NCI-H345 treated with DMSO at 0.1 percent for 48 hours (cell line): ENCODE measurements at regions not wholly inside any gene's neighbourhood (a gene's known extent, or its start where the extent isn't known, plus 50 kb on each side); places are given as distances from the start of the nearest gene placed in this dataset.
"Not testable (repeated sequence)": the region's sequence is repeated elsewhere in the genome, so short reads cannot be mapped to it uniquely, and the experiment has no call there.

Experiments
- DNase-seq: peaks from one replicate; lab custom pipeline; 2025; ENCODE audit not compliant: unreplicated experiment; lab: John Stamatoyannopoulos, UW

- DNase-seq = no peak
Observed at GRCh38 chr6:48628316-48628715, 517.3 kb upstream of the PTCHD4 start.

- no peak for DNase-seq
Observed at GRCh38 chr6:48626421-48626820, 515.4 kb upstream of the PTCHD4 start.

GRCh38 chr6:48624631-48625030 is 513.6 kb upstream of the PTCHD4 start:
- DNase-seq = no peak

GRCh38 chr6:48619771-48620170 is 508.8 kb upstream of the PTCHD4 start:
- DNase-seq = no peak

DNA sequence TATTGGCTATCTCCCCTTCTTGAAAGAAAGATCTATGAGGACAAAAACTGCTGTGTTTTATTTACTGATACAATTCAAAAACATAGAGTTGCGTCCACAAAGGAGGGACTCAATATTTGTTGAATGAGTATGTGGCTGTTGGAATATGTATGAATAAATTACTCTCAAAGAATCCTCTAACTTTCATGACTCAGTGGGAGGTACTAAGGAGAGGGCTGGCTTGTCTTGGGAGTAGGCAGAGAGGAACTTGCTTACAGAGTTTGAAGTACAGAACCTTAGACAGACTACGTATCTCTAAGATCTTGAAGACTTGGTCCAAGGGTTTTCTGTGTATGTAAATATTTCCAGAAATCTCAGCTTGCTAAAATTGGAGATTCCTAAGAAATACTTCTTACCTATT is 504.0 kb upstream of the PTCHD4 start:
- DNase-seq = no peak

DNA sequence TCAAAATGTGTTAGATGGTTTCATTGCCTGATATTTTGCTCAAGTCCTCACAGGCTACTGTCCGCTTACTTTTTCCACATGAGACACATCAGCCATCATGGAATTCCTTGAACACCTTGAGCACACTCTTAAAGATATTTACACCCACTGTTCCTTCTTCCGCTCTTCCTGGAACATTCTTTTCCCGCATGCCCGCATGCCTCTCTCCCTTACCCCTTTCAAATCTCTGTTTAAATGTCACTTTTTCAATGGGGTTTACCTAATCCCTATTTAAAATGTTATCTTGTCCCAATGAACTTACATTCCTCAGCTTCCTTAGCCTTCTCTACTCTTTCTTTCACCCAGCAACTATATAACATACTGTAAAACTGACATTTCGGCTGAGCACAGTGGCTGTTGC is 503.3 kb upstream of the PTCHD4 start:
- no peak for DNase-seq

DNA sequence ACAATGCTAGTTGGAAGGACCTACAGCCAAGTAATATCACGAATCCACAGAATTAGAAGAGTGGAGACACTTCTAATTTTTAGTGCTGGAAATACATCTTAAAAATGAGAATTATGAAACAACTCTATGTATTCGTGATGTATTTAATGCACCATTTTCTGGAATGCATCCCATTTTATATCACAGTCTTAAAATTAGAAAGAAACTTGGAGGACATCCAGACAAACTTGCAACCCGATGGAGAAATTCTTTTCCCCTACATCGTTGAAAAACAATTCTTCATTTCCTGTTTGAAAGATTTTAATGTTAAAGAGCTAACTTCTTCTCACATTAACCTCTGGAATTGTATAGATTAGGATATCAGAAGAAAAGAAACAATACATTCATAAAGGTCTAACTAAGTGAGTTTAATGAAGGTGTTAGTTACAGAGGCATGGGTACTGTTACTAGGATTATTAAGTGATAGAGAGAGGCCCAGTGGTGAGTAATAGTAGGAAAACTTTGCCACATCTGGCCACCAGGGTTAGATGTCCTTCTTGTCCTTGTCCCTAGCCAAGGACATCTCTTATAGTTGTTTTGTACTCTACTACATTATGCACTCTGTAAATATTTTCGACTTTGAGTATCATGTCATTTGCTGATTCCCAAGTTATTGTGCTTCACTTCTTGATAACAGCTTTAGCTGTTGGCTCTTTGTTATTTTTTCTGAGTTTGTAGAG is 502.4 kb upstream of the PTCHD4 start:
- no peak for DNase-seq

DNA sequence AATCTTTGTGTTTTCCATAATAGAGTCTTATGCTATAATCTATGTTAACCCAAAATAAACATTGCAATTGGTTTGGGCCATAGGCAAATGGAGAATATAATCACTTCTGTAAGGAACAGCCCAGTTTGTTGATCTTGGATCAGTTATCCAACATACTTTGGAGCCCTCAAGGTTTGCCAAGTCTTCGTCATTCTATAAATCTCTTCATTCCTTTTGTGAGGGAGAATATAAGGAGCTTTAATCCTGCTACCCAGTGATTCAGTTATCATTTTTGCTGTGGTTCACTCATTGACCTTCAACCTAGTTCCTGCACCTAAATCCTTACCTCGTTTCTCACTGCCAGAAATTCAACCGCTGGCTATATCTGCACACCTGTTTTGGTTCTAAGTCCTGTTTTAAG is 500.3 kb upstream of the PTCHD4 start:
- DNase-seq = no peak

GRCh38 chr6:48610846-48611245 is 499.8 kb upstream of the PTCHD4 start:
- no peak for DNase-seq

DNA sequence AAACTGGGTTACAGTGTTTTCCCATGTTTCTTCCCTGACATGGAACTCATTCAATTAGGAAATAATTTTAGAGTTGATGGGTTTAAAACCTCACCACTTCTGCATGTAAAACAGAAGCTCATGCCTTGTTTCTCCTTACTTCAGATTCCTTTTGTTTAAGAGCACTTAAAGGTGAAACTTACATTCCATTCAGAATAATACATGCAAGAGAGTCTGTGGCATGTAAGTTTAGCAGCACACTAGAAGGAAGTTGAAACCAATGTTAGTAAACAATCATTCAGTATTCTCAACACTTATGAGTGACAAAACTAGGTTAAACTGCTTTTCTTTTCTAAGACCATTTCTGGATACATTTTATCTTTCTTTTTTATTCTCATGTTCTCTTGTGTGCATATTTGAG is 495.6 kb upstream of the PTCHD4 start:
- DNase-seq = no peak

DNA sequence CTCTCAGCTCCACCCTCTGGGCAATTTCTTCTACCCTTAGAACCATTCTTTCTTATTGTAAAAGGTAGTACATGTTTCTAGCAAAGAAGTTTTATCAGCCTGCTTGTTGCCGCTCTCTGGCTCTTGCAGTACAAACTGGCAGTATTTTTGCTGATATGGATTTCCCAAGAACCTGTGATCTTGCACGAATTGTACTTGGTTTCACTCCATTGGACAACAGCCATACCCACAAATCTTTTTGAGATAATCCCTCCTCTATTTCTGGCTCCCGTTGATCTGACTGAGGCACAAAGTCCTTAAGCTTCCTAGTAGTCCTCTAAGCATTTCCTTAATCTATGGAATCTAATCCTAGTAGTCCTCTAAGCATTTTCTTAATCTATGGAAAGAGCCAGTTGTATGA is 487.0 kb upstream of the PTCHD4 start:
- DNase-seq = no peak

DNA sequence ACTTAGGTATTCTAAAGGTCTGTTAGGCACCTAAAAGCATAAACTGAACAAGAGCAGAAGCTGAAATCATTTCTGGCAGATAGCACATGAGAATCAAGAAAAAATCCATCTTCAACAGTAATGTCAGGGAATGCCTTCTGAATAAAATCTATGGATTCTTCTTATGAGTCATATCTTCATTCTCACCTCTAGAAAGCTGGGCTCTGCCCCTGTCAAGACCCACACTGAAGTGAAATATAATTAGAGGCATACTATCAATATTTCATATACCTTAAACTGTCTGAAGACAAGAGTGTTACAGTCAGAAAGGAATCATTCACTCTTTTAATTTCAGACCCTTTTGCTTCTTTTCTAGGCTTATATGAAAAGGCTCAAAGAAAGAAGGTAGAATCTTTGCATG is 485.8 kb upstream of the PTCHD4 start:
- no peak for DNase-seq

GRCh38 chr6:48591158-48591557 is 480.2 kb upstream of the PTCHD4 start:
- DNase-seq = not testable (repeated sequence)

DNA sequence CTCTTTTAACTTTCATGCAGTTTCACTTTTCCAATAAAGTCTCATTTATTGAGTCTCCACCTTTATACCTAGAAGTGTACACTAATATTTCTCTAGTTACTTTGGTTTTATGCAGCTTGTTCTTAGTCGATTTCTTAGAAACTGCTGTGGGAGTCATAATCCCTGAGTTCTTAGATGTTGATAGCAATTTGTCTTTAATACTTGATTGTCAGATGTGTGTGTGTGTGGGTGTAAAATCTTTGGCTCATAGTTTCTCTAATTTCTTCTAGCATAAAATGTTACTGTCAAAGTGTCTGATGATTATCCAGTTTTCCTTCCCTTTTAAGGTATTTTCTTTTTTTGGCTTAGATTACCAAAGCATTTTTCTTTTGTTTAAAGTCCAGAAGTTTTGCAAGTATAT is 473.8 kb upstream of the PTCHD4 start:
- DNase-seq = no peak

DNA sequence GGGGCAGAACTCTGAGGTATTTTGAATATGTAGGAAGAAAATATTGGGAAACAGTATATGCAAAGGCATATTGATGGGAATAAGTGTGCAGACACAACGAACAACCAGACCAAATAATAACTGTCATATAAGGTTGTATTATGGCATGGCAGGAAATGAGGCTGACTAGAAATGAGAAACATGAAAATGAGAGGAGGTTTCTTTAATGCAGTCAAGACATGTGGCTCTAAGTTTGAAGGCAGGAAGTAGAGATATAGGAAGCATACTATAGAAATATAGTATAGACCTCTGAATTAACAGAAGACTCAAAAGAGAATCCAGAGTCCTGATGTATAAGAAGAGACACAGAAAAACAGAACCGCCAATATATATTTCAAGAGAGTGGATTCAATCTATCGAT is 459.7 kb upstream of the PTCHD4 start:
- no peak for DNase-seq

DNA sequence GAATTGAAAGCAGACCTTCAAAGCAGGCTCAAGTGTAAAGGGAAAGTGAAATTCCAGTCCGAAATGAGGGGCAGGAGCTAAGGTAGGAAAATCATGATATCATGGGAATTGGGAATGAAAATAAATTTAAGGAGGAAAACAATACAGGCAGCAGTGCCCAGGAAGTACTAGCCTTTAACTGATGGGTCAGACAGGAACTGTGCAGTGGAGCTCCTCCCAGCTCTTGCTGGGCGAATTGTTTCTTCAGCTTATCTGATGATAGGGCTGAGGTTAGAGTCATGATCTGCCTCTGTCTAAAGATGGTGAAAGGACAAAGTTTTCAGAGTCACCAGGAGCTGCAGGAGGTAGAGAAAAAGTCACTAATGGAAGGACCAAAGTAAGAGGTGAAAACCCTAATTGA is 457.9 kb upstream of the PTCHD4 start:
- no peak for DNase-seq

DNA sequence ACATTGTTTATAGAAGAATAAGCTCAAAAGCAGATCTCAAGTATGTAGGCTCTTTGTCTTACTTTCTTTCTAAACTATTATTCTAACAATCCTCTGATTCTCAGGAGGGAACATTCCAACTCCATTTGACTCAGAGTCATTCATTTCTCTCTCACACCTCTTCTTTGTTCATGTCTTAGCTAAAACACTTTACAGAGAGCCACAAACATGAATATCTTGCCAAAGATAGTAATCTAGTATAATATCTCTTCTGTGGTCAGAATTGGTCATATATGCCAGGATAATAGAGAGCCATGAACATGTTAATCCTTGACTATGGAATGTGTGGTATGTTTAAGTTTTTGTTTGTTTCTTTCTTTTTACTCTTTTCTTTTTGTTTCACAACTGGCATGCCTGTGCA is 456.0 kb upstream of the PTCHD4 start:
- DNase-seq = no peak

GRCh38 chr6:48564036-48564820 is 453.2 kb upstream of the PTCHD4 start:
- DNase-seq = no peak

- DNase-seq = no peak
Observed at GRCh38 chr6:48563433-48563832, 452.4 kb upstream of the PTCHD4 start.

- no peak for DNase-seq
Observed at GRCh38 chr6:48560408-48560807, 449.4 kb upstream of the PTCHD4 start.

DNA sequence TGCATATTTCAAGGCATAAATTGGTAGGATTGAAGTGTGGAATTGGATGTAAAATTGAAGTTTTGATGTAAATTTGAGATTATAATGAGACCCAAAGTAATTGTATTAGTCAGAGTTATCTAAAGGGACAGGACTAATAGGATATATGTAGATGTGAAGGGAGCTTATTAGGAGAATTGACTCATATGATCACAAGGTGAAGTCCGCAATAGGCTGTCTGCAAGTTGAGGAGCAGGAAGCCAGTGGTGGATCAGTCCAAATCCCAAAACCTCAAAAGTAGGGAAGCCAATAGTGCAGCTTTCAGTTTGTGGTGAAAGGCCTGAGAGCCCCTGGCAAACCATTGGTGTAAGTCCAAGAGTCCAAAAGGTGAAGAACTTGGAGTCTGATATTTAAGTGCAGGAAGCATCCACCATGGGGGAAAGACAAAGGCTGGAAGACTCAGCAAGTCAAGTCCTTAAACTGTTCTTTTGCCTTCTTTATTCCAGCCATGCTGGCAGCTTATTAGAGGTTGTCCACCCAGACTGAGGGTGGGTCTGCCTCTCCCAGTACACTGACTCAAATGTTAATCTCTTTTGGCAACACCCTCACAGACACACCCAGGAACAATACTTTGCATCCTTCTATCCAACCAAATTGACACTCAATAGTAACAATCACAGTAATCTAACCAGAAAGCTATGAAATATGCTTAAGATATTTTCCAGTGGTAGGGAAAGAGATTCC is 442.6 kb upstream of the PTCHD4 start:
- DNase-seq = no peak

DNA sequence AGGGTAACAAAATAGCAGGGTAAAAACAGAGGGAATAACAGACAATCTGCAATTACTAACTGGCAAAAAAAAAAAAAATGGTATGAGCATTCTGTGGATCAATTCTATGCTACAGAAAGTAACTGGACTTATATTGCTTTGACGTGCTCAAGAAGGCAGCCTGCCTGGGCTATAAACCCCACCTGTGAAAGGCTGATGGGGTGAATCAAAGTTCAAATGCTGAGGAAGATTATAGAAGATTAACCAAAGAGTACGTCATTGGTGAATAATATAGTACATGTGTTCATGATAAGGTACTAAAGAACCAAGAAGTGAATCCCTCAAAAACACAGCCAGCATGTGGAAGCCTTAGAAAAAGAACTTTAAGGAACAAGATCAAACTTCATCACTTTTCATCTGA is 441.9 kb upstream of the PTCHD4 start:
- DNase-seq = no peak
